Endothelial cell (in vitro differentiated cells): ENCODE measurements at regions not wholly inside any gene's neighbourhood (a gene's known extent, or its start where the extent isn't known, plus 50 kb on each side); places are given as distances from the start of the nearest gene placed in this dataset.

Source experiments
- DNase-seq: peaks from one replicate; pipeline ENCODE4 v3.0.0; 2021; ENCODE audit warnings: low spot score
- H3K27ac Mint-ChIP-seq: one replicate; pipeline ENCODE4 v1.8.0; 2021; ENCODE audit warnings: mixed read lengths, inconsistent platforms; ENCODE audit not compliant: unreplicated experiment
- H3K27me3 Mint-ChIP-seq: one replicate; pipeline ENCODE4 v1.8.0; 2021; ENCODE audit warnings: mild to moderate bottlenecking, moderate library complexity, mixed read lengths, inconsistent platforms; ENCODE audit not compliant: unreplicated experiment
- H3K36me3 Mint-ChIP-seq: one replicate; pipeline ENCODE4 v1.8.0; 2021; ENCODE audit warnings: mild to moderate bottlenecking, low read depth, mixed read lengths, inconsistent platforms; ENCODE audit not compliant: unreplicated experiment
- H3K4me1 Mint-ChIP-seq: one replicate; pipeline ENCODE4 v1.8.0; 2021; ENCODE audit warnings: mild to moderate bottlenecking, mixed read lengths, inconsistent platforms; ENCODE audit not compliant: unreplicated experiment
- H3K4me3 Mint-ChIP-seq: one replicate; pipeline ENCODE4 v1.8.0; 2021; ENCODE audit warnings: mild to moderate bottlenecking, mixed read lengths, inconsistent platforms; ENCODE audit not compliant: unreplicated experiment
- H3K9me3 Mint-ChIP-seq: one replicate; pipeline ENCODE4 v1.8.0; 2021; ENCODE audit warnings: mixed read lengths, inconsistent platforms; ENCODE audit not compliant: unreplicated experiment
- TF ChIP-seq, protein P1 (sequence below): fragments of 200-600 bp; sonication (generic); IDR thresholded peaks from one replicate; pipeline ENCODE4 v1.5.0; 2021; ENCODE audit warnings: antibody characterized with exemption; ENCODE audit not compliant: unreplicated experiment

DNA sequence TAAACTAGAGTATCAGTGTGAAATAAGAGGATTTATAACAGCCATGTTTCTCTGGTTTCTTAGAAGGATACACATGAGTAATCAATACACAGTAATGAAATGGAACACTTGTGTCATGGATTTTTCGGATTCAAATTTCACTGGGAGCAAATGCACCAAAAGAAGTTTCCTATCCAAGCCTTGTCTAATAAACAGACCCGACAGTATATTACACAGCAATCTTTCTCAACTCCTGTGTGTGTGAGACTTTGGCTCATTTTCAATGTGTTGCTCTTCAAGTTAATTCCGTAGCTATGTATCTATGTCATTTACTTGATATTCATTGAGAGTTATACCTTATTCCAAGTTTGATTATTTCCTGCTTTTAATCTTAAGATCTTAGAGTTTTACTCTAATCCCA, 930.2 kb downstream of the MAT2B start:
- Mint-ChIP-seq H3K9me3 (no peaks in the 10 kb centered on the region), H3K4me1 (no peaks in the 10 kb centered on the region), H3K4me3 (no peak overlapping the region), H3K27ac (no peak overlapping the region), H3K27me3 (no peaks in the 10 kb centered on the region), H3K36me3 (no peaks in the 10 kb centered on the region)
- TF ChIP-seq, protein P1, sequence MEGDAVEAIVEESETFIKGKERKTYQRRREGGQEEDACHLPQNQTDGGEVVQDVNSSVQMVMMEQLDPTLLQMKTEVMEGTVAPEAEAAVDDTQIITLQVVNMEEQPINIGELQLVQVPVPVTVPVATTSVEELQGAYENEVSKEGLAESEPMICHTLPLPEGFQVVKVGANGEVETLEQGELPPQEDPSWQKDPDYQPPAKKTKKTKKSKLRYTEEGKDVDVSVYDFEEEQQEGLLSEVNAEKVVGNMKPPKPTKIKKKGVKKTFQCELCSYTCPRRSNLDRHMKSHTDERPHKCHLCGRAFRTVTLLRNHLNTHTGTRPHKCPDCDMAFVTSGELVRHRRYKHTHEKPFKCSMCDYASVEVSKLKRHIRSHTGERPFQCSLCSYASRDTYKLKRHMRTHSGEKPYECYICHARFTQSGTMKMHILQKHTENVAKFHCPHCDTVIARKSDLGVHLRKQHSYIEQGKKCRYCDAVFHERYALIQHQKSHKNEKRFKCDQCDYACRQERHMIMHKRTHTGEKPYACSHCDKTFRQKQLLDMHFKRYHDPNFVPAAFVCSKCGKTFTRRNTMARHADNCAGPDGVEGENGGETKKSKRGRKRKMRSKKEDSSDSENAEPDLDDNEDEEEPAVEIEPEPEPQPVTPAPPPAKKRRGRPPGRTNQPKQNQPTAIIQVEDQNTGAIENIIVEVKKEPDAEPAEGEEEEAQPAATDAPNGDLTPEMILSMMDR, result no peak
- DNase-seq, result no peak

DNA sequence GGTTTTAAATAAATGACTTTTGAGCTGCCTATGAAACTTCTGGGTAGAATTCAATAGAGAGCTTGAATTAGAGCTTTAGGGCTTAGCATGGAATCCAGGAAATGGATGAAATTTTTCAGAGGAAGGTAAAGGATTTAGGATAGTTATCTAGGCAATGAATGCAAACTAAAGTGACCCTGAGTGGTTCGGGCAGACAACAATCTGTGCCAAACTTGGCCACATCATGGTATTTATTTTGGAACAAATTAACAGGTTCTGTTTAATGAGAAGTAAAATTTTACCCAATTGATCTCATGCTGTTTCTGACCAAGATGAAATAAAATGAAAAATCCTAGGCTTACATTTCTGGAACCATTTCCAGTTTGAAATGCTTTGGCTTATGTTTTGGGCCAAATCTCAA, 934.4 kb downstream of the MAT2B start:
- Mint-ChIP-seq H3K4me1 (no peaks in the 10 kb centered on the region), H3K4me3 (no peak overlapping the region), H3K27ac (no peak overlapping the region), H3K36me3 (no peaks in the 10 kb centered on the region), H3K27me3 (no peaks in the 10 kb centered on the region), H3K9me3 (no peaks in the 10 kb centered on the region)
- TF ChIP-seq, protein P1, result no peak
- no peak for DNase-seq

DNA sequence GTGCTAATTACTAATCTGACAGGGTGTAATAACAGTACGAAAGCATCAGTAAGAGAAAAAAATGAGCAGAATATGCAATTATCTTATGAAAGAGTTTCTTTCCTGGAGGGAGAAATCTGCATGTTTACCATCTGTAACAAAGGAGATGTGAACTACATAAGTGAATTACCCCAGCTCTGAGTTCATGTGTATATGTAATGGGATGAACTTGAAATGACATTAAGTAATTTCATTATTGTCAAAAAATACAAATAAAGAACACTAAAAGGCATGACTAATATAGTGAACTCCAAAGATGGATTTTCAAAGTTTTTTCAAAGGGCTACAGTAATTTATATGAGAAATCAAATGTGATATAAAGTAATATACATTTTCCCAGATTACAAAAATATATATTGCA, 944.0 kb downstream of the MAT2B start:
- Mint-ChIP-seq H3K27ac (no peak overlapping the region), H3K4me3 (no peak overlapping the region), H3K4me1 (no peaks in the 10 kb centered on the region), H3K9me3 (no peaks in the 10 kb centered on the region), H3K27me3 (no peaks in the 10 kb centered on the region), H3K36me3 (no peaks in the 10 kb centered on the region)
- DNase-seq, result no peak
- TF ChIP-seq, protein P1, result no peak

DNA sequence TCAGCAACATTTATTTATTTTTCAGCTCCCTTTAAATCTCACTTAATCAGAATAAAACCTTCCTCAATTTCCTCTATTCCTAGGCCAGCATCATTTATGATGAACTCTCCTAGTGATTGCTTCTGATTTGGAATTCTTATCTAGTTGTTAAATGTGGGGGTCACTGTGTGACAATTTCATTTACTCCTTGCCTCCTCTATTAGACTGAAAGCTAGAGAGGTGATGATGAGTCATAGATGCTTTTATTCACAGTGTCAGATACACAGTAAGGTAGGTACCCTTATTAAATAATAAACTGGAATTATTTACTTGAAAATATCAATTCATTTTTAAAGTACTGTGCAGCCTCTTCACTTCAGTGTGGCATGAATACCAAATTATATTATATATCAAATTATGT, 960.6 kb downstream of the MAT2B start:
- Mint-ChIP-seq H3K9me3 (no peaks in the 10 kb centered on the region), H3K36me3 (no peaks in the 10 kb centered on the region), H3K27me3 (no peaks in the 10 kb centered on the region), H3K27ac (no peak overlapping the region), H3K4me3 (no peak overlapping the region), H3K4me1 (no peaks in the 10 kb centered on the region)
- no peak for DNase-seq
- TF ChIP-seq, protein P1, result no peak

DNA sequence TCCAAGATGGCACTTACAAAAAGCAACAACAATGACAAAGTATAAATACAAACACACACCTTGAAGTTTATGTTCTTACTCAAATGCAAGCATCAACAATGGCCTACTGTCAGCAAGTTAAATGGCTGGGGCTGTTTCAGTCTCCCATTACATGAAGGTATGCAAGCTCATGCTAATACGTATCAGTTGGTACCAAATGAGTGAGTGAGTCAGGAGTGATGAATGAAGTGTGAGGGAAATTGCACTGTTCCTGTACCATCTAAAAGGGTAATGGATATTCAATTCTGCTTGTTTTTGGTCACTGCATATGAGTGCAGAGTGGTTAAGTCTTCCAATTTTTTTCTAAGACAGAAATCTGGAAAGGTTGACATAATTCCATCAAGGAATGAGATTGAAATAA, 964.9 kb downstream of the MAT2B start:
- Mint-ChIP-seq H3K36me3 (no peaks in the 10 kb centered on the region), H3K4me1 (no peaks in the 10 kb centered on the region), H3K9me3 (no peaks in the 10 kb centered on the region), H3K4me3 (no peak overlapping the region), H3K27me3 (no peaks in the 10 kb centered on the region), H3K27ac (no peak overlapping the region)
- DNase-seq, result no peak
- TF ChIP-seq, protein P1, result no peak
